HG03565 (cell line): ENCODE measurements at regions not wholly inside any gene's neighbourhood (a gene's known extent, or its start where the extent isn't known, plus 50 kb on each side); places are given as distances from the start of the nearest gene placed in this dataset.
"Not testable (repeated sequence)": the region's sequence is repeated elsewhere in the genome, so short reads cannot be mapped to it uniquely, and the experiment has no call there.

ENCODE experiments used
- ATAC-seq: cut with Tn5 transposase; IDR thresholded peaks from one replicate; pipeline ENCODE4 v1.9.1; 2021; ENCODE audit warnings: mild to moderate bottlenecking, moderate library complexity; ENCODE audit not compliant: unreplicated experiment

DNA sequence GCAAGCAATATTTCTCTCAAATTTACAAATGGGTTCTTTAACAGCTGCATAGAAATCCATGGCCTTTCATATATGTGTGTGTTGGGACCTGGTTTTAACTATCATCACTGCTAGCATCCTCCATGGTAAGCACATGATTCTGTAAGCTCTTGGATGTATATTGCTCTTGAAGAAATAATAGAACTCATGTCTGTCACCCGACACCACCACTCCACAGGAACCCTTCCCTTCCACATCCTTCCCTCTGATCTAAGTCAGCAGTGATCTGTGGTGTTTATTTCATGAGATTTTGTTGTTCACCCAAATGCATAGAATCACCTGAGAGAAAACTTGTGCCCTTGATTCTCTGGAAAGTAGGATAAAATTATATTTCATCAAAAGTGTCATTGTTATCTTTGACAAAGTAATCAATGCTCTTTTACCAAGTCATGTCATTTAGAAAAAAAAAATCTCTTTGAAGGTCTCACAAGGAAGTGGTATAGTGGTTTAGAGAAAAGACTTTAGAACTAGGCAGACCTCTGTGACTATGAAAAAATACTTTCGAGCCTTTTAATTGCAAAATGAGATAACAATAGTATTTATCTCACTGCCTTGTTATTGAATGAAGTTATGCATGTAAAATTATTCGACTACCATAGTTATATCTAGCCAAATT is 649.8 kb upstream of the SLC35B3 start:
- no peak for ATAC-seq

DNA sequence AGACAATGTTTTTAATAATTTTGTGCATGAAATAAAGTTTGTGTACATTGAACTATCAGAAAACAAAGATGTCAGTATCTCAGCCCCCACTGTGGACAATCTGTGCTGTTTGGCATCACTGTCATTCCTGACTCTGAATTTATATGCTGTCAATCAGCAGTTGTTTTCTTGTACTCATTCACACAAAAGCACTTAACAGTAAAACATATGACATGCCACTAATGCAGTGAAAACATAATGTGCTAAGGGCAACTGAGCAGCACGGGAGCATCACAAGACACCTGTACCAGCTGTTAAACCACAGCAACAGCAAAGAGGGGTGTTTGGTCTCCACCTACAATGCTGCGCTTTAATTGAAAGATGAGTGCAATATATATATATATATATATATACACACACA is 647.8 kb upstream of the SLC35B3 start:
- ATAC-seq = no peak

GRCh38 chr6:9066726-9067125 is 631.4 kb upstream of the SLC35B3 start:
- ATAC-seq = no peak

DNA sequence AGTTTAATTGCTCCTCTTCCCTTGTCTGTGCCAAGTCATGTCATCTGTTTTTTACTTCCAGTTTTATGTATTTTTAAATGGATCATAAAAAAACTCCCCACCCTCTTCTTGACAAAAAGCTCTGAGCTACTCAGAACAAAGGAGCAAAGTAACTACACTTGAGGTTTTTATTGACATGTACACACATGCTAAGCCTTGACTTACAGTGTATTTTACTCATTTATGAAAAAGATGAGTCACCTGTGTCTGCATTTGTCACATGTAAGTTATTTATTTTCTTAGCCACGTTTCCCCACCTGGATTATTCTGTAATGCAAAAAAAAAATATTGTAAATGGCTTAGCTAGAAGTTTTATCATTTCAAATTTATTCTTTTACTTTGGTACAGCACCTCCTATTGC is 628.8 kb upstream of the SLC35B3 start:
- no peak for ATAC-seq

- ATAC-seq = no peak
Observed at GRCh38 chr6:9062596-9062995, 627.3 kb upstream of the SLC35B3 start.

GRCh38 chr6:9057937-9058336 is 622.6 kb upstream of the SLC35B3 start:
- no peak for ATAC-seq

GRCh38 chr6:9056556-9056955 is 621.2 kb upstream of the SLC35B3 start:
- no peak for ATAC-seq

- no peak for ATAC-seq
Observed at GRCh38 chr6:9044426-9044825, 609.1 kb upstream of the SLC35B3 start.

DNA sequence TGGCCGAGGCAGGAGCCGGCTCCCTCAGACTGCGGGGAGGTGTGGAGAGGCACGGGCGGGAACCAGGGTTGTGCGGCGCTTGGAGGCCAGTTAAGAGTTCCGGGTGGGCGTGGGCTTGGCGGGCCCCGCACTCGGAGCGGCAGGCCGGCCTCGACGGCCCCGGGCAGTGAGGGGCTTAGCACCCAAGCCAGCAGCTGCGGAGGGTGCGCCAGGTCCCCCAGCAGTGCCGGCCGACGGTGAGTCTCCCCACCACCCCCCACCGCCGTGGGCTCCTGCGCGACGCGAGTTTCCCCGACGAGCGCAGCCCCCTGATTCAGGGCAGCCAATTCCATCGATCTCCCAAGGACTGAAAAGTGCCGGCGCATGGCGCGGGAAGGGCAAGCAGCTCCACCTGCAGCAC is 605.4 kb upstream of the SLC35B3 start:
- no peak for ATAC-seq

GRCh38 chr6:9039258-9039657 is 603.9 kb upstream of the SLC35B3 start:
- no peak for ATAC-seq

- no peak for ATAC-seq
Observed at GRCh38 chr6:9028086-9028485, 592.7 kb upstream of the SLC35B3 start.

GRCh38 chr6:9025796-9026394 is 590.5 kb upstream of the SLC35B3 start:
- ATAC-seq = no peak

GRCh38 chr6:9025228-9025627 is 589.9 kb upstream of the SLC35B3 start:
- no peak for ATAC-seq

DNA sequence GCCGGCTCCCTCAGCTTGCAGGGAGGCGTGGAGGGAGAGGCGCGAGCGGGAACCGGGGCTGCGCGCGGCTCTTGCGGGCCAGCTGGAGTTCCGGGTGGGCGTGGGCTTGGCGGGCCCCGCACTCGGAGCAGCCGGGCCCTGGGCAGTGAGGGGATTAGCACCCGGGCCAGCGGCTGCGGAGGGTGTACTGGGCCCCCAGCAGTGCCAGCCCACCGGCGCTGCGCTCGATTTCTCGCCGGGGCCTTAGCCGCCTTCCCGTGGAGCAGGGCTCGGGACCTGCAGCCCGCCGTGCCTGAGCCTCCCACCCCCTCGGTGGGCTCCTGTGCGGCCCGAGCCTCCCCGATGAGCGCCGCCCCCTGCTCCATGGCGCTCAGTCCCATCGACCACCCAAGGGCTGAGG is 588.9 kb upstream of the SLC35B3 start:
- ATAC-seq = not testable (repeated sequence)

DNA sequence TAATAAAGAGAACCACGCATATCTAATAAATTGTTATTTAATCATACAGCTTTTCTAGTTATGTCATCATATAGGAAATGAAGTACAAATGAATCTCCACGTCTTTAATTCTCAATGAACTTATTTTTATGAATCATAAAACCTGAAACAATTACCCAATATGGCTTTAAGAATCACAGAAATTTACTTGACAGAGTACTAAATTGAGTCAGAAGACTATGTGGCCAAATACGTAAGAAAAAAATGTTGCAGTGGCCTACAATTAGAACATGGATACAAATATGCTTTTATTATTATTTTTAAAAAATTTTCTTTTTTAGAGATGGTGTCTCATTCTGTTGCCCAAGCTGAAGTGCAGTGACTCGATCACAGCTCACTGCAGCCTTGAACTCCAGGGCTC is 584.7 kb upstream of the SLC35B3 start:
- ATAC-seq = no peak

- ATAC-seq = no peak
Observed at GRCh38 chr6:9009931-9010330, 574.6 kb upstream of the SLC35B3 start.

- ATAC-seq = no peak
Observed at GRCh38 chr6:9007027-9007426, 571.7 kb upstream of the SLC35B3 start.

- no peak for ATAC-seq
Observed at GRCh38 chr6:9002833-9003232, 567.5 kb upstream of the SLC35B3 start.

DNA sequence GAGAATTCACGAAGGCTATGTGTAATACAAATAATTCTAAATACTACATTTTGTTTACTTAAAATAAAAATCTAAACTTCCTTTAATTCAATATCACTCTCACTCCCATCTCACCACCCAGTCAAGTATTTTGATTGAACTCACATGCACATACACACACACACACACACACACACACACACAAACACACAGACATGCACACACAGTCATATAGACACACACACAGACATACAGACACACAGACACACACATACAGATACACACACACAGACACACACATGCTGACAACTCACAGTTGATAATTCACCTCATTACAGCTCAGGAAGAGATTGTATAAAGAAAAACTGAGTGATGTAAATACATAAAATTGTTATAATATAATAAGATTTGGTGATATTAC is 559.8 kb upstream of the SLC35B3 start:
- ATAC-seq = no peak

DNA sequence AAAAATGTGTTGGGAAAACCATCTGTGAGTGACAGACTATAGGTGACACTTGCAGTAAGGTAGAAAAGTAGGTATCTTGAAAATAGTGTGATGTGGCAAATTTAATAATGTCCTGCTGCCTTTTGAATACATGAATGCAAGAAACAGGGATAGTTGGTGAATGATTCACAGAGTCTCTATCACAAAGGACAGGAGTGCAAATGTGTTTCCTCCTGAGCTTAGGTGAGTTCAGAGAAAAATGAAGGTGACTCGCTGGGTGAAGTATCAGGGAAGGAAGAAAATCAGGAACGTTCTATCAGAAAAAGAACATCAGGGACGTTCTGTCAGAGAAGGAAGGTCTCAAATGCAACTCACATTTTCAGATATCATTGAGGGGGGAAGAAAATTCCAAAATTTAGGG is 557.8 kb upstream of the SLC35B3 start:
- ATAC-seq = no peak

- ATAC-seq = no peak
Observed at GRCh38 chr6:8991844-8992243, 556.5 kb upstream of the SLC35B3 start.

DNA sequence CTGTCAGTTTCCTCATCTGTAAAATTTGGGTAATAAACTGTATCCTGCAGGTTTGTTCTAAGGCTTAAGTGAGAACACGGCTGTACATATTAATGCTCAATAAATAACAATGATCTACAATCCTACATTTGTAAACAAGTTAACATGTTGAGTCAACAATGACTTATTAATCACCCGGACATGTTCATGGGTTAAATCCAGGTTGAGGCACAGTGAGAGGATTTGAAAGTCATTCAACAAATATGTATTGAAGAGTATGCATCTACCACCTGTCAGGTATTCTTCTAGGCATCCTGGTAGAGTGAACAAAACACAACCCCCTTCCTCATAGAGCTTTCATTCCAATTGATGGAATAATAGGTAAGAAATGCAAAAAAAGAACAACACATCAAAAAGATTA is 554.7 kb upstream of the SLC35B3 start:
- no peak for ATAC-seq

DNA sequence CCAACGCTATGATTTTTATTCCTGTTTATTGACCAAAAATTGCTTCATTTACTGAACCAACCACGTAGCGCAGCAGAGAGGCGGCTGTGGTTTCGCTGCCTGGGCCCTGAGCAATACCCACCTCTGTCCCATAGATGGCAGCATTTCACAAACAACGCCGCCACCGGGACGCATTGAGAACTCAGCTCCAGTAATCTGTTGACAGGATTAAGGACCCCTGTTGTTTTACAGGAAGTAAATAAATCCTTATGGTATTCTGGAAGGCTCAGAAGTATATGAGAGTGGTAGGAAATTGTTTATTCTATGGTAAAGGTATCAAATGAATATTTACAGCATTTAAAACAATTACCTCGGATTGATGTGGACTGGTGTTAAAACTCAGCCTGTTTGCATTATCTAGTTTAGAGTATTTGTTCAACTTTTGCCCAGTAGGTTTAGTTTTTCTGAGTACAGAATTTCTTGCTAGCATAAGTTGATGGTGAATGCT is 547.9 kb upstream of the SLC35B3 start:
- ATAC-seq = peak; percentile 94
